ENCODE measurements at regions not wholly inside any gene's neighbourhood (a gene's known extent, or its start where the extent isn't known, plus 50 kb on each side); places are given as distances from the start of the nearest gene placed in this dataset.

DNA sequence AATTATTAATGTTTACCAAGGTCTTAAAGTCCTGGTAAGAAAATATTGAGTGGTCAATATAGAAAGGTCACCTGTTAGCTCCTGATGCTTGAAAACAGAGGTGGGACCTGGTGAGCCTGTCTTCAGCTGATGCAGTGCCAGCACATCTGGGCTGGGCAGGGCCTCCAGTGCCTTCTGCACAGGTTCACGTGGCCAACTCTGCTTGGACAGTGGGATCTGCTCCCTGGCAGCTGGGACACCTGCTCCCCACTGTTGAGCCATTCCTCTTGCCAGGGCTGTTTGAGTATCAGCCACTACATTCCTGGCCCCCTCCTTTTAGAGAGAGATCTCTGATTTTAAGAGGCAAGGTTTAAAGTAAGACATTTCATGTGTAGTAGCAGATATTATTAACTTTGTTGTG, 135.0 kb downstream of the TM9SF2 start:
- TF ChIP-seq POLR2A (IDR thresholded peaks at IDR 0.05; ENCODE audit: low read depth, low read length) (no peak), TAF1 (IDR thresholded peaks at IDR 0.05; ENCODE audit: low read depth, low read length) (no peak), POU2F2 (IDR thresholded peaks at IDR 0.05; ENCODE audit: low read depth, low read length) (no peak), POLR2AphosphoS5 (IDR thresholded peaks at IDR 0.05; ENCODE audit: low read depth, low read length) (no peak), PAX5 (IDR thresholded peaks at IDR 0.05; ENCODE audit: insufficient read depth, low read length, severe bottlenecking) (no peak)
